OCI-LY1 (cell line): ENCODE measurements at regions not wholly inside any gene's neighbourhood (a gene's known extent, or its start where the extent isn't known, plus 50 kb on each side); places are given as distances from the start of the nearest gene placed in this dataset.

Experiments used
- CTCF ChIP-seq: fragments of 200-600 bp; sonication (generic), shearing (Covaris generic); IDR thresholded peaks from 2 replicates; pipeline ENCODE4 v1.5.1; 2017; ENCODE audit warnings: mild to moderate bottlenecking, antibody characterized with exemption, low read length, moderate library complexity, mixed read lengths
- EZH2 ChIP-seq: fragments of 200-600 bp; sonication (generic), shearing (Covaris generic); IDR thresholded peaks from 2 replicates; pipeline ENCODE4 v1.8.0; 2017; ENCODE audit warnings: borderline replicate concordance, mixed run types, mild to moderate bottlenecking, antibody characterized with exemption, low read length, moderate library complexity, mixed read lengths

GRCh38 chr15:86021281-86022264 lies 58.1 kb upstream of the AGBL1 start:
- TF ChIP-seq CTCF (no peak), EZH2 (no peak)
